ENCODE measurements at regions not wholly inside any gene's neighbourhood (a gene's known extent, or its start where the extent isn't known, plus 50 kb on each side); places are given as distances from the start of the nearest gene placed in this dataset.
"Not testable (repeated sequence)": the region's sequence is repeated elsewhere in the genome, so short reads cannot be mapped to it uniquely, and the experiment has no call there.

DNA sequence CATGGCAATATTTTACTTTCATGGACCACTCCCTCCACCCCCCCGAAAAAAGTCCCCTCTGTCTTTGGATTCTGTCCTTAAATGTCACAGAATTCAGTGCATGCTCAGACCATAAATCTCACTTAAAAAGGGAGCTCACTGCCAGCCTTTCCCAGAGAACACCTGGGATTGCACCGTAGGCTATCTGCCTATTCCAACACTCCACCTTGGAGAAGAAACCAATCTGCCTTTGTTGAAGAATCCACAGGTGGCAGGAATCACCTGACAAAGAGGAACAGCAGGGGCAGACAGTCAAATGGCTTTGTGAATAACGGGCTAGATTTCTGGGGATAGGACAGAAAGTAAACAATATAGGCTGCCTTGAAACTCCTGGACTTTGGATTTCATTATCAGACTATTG, 306.7 kb upstream of the BRINP1 start:
- Mint-ChIP-seq H3K27ac (no peak overlapping the region), H3K4me3 (no peak overlapping the region), H3K9me3 (peaks cover 3% of the 10 kb centered on the region), H3K27me3 (no peaks in the 10 kb centered on the region), H3K4me1 (no peaks in the 10 kb centered on the region), H3K36me3 (no peaks in the 10 kb centered on the region)

DNA sequence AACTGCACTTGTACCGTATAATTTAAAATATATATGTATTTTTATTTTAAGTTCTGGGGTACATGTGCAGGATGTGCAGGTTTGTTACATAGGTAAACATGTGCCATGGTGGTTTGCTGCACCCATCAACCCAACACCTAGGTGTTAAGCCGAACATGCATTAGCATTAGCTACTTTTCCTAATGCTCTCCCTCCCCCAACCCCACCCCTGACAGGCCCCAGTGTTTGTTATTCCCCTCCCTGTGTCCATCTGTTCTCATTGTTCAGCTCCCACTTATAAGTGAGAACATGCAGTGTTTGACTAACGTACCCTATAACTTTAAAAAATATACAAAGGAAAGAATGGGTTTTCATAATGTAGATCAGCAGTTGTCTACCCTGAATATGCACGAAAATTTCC, 303.5 kb upstream of the BRINP1 start:
- H3K36me3 Mint-ChIP-seq, H3K9me3 Mint-ChIP-seq, H3K4me1 Mint-ChIP-seq, H3K27me3 Mint-ChIP-seq, H3K27ac Mint-ChIP-seq, H3K4me3 Mint-ChIP-seq: not testable (repeated sequence)

DNA sequence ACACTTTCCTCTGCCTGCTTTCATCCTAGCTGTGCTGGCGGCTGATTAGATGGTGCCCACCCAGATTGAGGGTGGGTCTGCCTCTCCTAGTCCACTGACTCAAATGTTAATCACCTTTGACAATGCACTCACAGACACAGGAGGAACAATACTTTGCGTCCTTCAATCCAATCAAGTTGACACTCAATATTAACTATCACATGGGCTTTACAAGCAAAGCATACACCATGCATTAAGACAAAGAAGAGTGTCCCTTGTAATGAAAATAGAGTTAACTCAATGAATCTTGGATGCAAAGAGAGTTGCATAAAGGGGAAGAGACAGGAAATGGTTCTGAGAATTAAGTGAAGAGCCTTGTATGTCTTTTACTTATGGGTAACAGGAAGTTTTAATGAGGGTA, 298.7 kb upstream of the BRINP1 start:
- Mint-ChIP-seq H3K4me1 (no peaks in the 10 kb centered on the region), H3K4me3 (no peak overlapping the region), H3K27ac (no peak overlapping the region), H3K9me3 (no peaks in the 10 kb centered on the region), H3K27me3 (no peaks in the 10 kb centered on the region), H3K36me3 (no peaks in the 10 kb centered on the region)

DNA sequence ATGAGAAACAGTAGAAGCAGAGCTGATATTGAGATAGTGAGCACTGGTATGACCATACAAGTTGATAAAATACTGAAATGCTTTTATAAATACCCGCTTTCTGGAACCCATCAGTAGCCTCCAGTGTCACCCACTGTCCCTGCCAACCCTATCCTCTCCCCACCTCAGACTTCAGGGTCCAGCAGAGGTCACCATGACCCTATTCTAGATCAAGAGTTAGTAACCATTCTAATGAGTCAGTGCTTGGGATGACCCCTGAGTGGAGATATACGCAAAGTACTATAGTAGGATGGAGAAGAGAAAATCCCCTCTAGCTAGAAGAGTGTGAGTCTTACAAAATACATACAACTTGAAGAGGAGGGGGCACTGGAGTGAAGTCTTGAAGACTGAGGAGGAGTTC, 297.9 kb upstream of the BRINP1 start:
- no peaks in the 10 kb centered on the region for H3K27me3 Mint-ChIP-seq

GRCh38 chr9:119662329-119662728, 293.1 kb upstream of the BRINP1 start:
- Mint-ChIP-seq H3K4me3 (no peak overlapping the region), H3K27me3 (no peaks in the 10 kb centered on the region), H3K27ac (no peak overlapping the region), H3K4me1 (no peaks in the 10 kb centered on the region), H3K9me3 (no peaks in the 10 kb centered on the region), H3K36me3 (no peaks in the 10 kb centered on the region)

More for the DNA sequence above, 297.9 kb upstream of the BRINP1 start:
- no peaks in the 10 kb centered on the region for H3K9me3 Mint-ChIP-seq
- H3K36me3 Mint-ChIP-seq = no peaks in the 10 kb centered on the region
- no peak overlapping the region for H3K4me3 Mint-ChIP-seq
- no peak overlapping the region for H3K27ac Mint-ChIP-seq
- H3K4me1 Mint-ChIP-seq = no peaks in the 10 kb centered on the region

DNA sequence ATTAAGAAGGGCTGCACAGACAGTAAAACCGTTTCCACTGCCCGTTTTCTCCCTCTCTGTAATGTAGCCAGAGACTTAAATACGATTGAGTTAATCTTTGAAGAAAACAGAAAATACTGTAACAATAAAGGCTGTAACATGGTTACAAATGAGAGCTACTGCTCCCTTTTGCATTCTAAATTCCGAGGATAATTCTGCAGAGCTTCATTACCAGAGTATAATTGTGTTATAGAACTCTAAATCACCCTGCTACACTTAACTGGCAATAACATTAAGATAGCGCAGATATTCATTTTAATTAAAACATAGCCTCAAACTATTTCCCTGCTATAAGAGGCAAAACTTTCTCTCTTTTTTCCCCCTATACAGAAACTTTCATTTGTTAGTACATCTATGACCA, 283.7 kb upstream of the BRINP1 start:
- Mint-ChIP-seq H3K9me3 (no peaks in the 10 kb centered on the region), H3K36me3 (no peaks in the 10 kb centered on the region), H3K27ac (no peak overlapping the region), H3K27me3 (peaks cover 2% of the 10 kb centered on the region), H3K4me1 (no peaks in the 10 kb centered on the region), H3K4me3 (no peak overlapping the region)

- Mint-ChIP-seq H3K27ac (no peak overlapping the region), H3K36me3 (no peaks in the 10 kb centered on the region), H3K27me3 (peaks cover 4% of the 10 kb centered on the region), H3K4me3 (no peak overlapping the region), H3K9me3 (no peaks in the 10 kb centered on the region), H3K4me1 (no peaks in the 10 kb centered on the region)
Observed at GRCh38 chr9:119649205-119649604, 280.0 kb upstream of the BRINP1 start.

DNA sequence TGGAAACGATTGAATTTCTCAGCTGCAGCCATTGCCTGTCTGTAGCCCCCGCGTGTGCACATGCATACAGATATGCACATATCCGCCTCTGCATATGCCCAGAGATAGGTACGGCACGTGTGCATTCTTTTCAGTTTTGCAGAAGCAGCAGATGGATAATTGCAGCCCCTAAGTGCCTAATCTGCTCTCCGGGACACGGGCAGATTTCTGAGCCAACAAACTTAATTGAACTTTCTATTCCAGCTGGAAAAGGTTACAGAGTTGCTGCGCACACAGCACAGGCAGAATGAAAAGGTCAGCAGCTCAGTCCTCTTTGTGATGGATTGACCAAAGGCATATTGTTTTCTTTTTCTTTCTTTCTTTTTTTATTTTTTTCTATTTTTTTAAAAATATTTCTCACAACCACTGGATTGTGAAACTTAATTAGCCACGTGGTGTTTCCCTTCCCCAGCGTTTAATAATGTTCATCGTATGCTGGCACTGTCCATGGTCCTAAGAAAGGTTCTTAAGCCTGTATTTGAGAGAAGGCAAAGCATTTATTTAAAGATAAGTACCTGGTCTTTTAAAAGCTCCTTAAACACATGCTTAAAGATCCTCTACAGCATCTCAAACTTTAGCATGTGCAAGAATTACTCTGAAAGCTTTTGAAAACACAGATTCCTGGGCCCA, 270.2 kb upstream of the BRINP1 start:
- no peaks in the 10 kb centered on the region for H3K27me3 Mint-ChIP-seq
- H3K4me1 Mint-ChIP-seq = no peaks in the 10 kb centered on the region
- no peak overlapping the region for H3K4me3 Mint-ChIP-seq
- peaks cover 16% of the 10 kb centered on the region for H3K9me3 Mint-ChIP-seq
- H3K36me3 Mint-ChIP-seq = no peaks in the 10 kb centered on the region
- no peak overlapping the region for H3K27ac Mint-ChIP-seq

DNA sequence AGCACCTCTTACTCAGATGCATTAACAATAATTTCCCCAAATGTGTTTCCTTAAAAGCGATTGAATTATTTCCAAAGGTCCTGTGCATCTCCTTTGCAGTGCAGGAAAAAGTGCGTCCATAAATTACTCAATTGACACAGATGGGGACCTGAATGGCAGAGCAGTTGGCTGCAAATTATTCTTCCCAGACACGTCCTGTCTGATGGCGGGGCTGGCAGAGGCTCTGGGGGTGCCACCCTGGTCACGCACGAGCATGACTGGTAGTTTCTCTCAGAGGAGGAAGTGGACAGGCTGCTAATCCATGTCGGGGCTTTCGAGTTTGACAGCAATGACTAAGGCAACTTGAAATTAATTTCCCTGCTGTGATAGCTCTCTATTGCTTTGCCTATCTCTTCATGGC, 264.8 kb upstream of the BRINP1 start:
- no peaks in the 10 kb centered on the region for H3K36me3 Mint-ChIP-seq
- no peaks in the 10 kb centered on the region for H3K4me1 Mint-ChIP-seq
- H3K27ac Mint-ChIP-seq = no peak overlapping the region
- H3K27me3 Mint-ChIP-seq = no peaks in the 10 kb centered on the region
- no peak overlapping the region for H3K4me3 Mint-ChIP-seq
- H3K9me3 Mint-ChIP-seq = peaks cover 10% of the 10 kb centered on the region

- Mint-ChIP-seq H3K9me3 (peaks cover 12% of the 10 kb centered on the region), H3K4me1 (no peaks in the 10 kb centered on the region), H3K27me3 (no peaks in the 10 kb centered on the region), H3K4me3 (no peak overlapping the region), H3K36me3 (no peaks in the 10 kb centered on the region), H3K27ac (no peak overlapping the region)
Observed at GRCh38 chr9:119611565-119611964, 242.3 kb upstream of the BRINP1 start.

DNA sequence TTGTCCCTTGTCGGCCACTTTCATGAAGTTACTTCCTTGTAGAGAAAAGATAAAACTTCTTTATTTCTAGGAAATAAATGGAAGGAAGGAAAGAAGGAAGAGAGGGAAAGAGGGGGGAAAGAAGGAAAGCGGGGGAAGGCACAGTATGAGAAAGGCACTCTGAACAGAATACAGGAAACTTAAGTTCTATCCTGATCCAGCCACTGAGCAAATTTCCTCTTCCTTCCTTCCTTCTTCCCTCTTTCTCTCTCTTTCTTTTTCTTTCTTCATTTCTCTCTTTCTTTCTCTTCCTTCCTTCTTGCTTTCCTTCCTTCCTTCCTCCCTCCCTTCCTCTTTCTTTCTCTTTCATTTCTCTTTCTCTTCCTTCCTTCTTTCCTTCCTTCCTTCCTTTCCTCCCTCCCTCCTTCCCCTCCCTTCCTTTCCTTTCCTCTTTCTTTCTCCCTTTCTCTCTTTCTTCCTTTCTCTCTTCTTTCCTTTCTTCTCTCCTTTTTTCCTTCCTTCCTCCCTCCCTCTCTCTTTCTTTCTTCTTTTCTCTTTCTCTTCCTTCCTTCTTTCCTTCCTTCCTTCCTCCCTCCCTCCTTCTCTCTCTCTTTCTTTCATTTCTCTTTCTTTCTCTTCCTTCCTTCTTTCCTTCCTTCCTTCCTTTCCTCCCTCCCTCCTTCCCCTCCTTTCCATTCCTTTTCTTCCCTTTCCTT, 240.2 kb upstream of the BRINP1 start:
- Mint-ChIP-seq H3K27ac (no peak overlapping the region), H3K4me1 (no peaks in the 10 kb centered on the region), H3K9me3 (peaks cover 17% of the 10 kb centered on the region), H3K4me3 (no peak overlapping the region), H3K36me3 (no peaks in the 10 kb centered on the region), H3K27me3 (no peaks in the 10 kb centered on the region)

DNA sequence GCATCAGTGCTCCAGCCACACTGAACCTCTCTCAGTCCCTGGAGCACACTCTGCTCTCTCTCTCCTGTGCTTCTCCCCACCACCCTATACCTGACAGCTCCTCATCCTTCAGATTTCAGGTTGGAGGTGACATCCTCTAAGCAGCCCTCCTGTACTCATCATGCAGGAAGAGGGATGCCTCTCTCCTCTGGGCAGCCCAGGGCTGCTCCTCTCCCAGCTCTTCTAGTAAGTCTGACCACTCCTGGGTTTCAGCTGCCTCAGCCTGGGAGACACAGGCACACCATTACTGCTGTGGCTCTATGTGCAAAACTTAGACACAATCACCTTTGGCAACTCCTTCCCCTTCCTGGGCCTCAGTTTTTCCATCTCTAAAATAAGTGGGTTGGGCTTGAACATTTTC, 232.4 kb upstream of the BRINP1 start:
- Mint-ChIP-seq H3K9me3 (peaks cover 4% of the 10 kb centered on the region), H3K4me3 (no peak overlapping the region), H3K27ac (no peak overlapping the region), H3K4me1 (no peaks in the 10 kb centered on the region), H3K27me3 (no peaks in the 10 kb centered on the region), H3K36me3 (no peaks in the 10 kb centered on the region)

DNA sequence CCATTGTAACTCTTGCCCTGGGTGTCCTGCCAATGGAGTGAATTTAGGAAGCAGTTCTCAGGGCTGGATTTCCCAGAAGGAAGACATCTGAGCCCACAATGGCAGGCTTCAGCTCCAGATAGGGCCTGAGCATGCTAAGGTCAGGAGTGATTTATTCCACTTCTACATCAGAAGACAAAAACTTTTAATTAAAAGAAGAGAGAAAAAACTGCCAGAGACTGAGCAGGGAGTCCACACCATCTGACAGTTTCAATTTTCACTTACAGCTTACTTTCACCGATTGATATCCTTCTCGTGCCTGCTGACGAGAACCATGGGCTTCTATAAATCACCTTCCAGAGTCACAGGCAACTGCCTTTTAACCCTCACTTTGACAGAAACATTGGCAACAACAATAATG, 228.3 kb upstream of the BRINP1 start:
- H3K4me3 Mint-ChIP-seq = no peak overlapping the region
- H3K4me1 Mint-ChIP-seq = no peaks in the 10 kb centered on the region
- H3K9me3 Mint-ChIP-seq = no peaks in the 10 kb centered on the region
- no peak overlapping the region for H3K27ac Mint-ChIP-seq
- H3K27me3 Mint-ChIP-seq = no peaks in the 10 kb centered on the region
- no peaks in the 10 kb centered on the region for H3K36me3 Mint-ChIP-seq

GRCh38 chr9:119596703-119597102, 227.5 kb upstream of the BRINP1 start:
- H3K4me1 Mint-ChIP-seq = no peaks in the 10 kb centered on the region
- no peaks in the 10 kb centered on the region for H3K9me3 Mint-ChIP-seq
- H3K27me3 Mint-ChIP-seq = no peaks in the 10 kb centered on the region
- no peak overlapping the region for H3K4me3 Mint-ChIP-seq
- no peaks in the 10 kb centered on the region for H3K36me3 Mint-ChIP-seq
- no peak overlapping the region for H3K27ac Mint-ChIP-seq

DNA sequence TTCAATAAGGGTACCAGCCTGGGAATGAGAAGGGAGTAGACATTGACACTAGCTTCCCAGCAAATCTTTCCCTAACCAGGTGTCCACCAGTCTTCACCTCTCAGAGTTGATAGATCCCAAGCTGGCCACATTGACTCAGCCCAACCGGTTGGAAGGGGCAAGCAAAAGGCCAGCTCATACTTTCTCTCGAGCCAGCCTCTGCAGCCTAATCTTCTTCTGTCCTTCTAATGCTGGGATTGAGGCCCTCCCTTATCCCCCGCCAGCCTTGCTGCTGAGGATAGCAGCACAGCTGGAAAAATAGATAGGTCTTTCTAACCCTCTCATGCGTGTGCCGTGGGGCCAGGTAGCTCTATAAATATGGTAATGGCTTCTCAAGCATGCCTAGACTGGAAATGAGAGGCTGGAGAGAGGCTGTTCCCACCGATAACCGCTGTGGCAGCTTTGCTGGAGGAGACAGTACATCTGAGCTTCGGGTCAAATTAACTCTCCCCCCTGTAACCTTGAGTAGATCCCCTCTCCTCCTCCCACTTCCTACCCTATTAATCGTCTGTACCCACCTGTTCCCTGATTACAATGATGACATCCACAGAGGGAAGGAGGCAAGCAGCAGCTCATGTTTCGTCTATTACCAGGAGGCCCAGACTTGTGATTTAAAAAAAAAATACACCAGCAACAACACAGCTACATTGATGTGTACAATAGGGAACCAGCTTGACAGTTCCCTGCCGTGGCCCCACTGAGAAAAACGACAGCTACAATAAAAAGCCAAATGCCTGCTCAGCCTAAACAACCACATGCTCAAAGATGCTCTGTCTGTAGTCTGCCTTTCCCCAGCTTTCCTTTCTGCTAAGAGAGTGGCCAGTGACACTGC, 219.9 kb upstream of the BRINP1 start:
- no peak overlapping the region for H3K4me3 Mint-ChIP-seq
- peaks cover 1% of the 10 kb centered on the region for H3K27me3 Mint-ChIP-seq
- no peaks in the 10 kb centered on the region for H3K36me3 Mint-ChIP-seq
- peaks cover 11% of the 10 kb centered on the region for H3K9me3 Mint-ChIP-seq
- no peak overlapping the region for H3K27ac Mint-ChIP-seq
- no peaks in the 10 kb centered on the region for H3K4me1 Mint-ChIP-seq

DNA sequence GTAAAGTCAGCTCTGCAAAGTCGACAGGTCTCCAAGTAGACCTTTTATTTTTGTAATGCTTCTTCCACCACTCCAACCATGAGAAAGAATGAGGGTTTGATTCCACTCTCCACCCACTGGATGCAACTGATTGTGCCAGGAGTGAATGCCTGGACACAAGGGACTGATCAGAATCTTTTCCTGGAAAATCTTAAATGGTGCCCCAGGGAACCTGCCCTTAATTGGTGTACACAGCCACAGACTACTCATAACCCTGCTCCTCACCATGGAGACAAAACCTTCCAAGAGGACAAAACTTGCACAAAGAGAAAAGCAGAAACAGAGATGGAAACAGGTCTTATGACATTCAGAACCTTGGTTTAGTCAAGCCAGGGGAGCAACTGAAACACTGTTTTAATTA, 208.6 kb upstream of the BRINP1 start:
- no peaks in the 10 kb centered on the region for H3K27me3 Mint-ChIP-seq
- H3K36me3 Mint-ChIP-seq = no peaks in the 10 kb centered on the region
- H3K4me3 Mint-ChIP-seq = no peak overlapping the region
- no peaks in the 10 kb centered on the region for H3K9me3 Mint-ChIP-seq
- H3K4me1 Mint-ChIP-seq = no peaks in the 10 kb centered on the region
- H3K27ac Mint-ChIP-seq = no peak overlapping the region

Data from activated naive CD4-positive, alpha-beta T cell treated with anti-CD3 and anti-CD28 coated beads, Interleukin-2, amount 50 U/mL, for 24 hours (primary cell).